ENCODE measurements at regions not wholly inside any gene's neighbourhood (a gene's known extent, or its start where the extent isn't known, plus 50 kb on each side); places are given as distances from the start of the nearest gene placed in this dataset.
"Not testable (repeated sequence)": the region's sequence is repeated elsewhere in the genome, so short reads cannot be mapped to it uniquely, and the experiment has no call there.

GRCh38 chr17:37828651-37829124, 83.8 kb upstream of the HNF1B start:
- no peak for DNase-seq (ENCODE audit: low spot score)

- no peak for DNase-seq (ENCODE audit: low spot score)
These were observed 83.2 kb upstream of the HNF1B start for GRCh38 chr17:37827905-37828650.

GRCh38 chr17:37826497-37827430, 81.9 kb upstream of the HNF1B start:
- no peak for DNase-seq (ENCODE audit: low spot score)

- DNase-seq (ENCODE audit: low spot score), result no peak
These were observed 81.0 kb upstream of the HNF1B start for GRCh38 chr17:37825851-37826250.

- DNase-seq (ENCODE audit: low spot score), result peak; percentile 50
These were observed 80.0 kb upstream of the HNF1B start for GRCh38 chr17:37824534-37825485.

GRCh38 chr17:37823996-37824395, 79.1 kb upstream of the HNF1B start:
- no peak for DNase-seq (ENCODE audit: low spot score)

GRCh38 chr17:37820995-37821713, 76.3 kb upstream of the HNF1B start:
- no peak for DNase-seq (ENCODE audit: low spot score)

- no peak for DNase-seq (ENCODE audit: low spot score)
These were observed 75.6 kb upstream of the HNF1B start for GRCh38 chr17:37820313-37820994.

- no peak for DNase-seq (ENCODE audit: low spot score)
These were observed 73.8 kb upstream of the HNF1B start for GRCh38 chr17:37818689-37819088.

- DNase-seq (ENCODE audit: low spot score), result no peak
These were observed 72.1 kb upstream of the HNF1B start for GRCh38 chr17:37816950-37817349.

GRCh38 chr17:37815536-37815935, 70.7 kb upstream of the HNF1B start:
- no peak for DNase-seq (ENCODE audit: low spot score)

- DNase-seq (ENCODE audit: low spot score), result peak; percentile 37
These were observed 68.9 kb upstream of the HNF1B start for GRCh38 chr17:37813751-37814150.

- DNase-seq (ENCODE audit: low spot score), result not testable (repeated sequence)
These were observed 64.0 kb upstream of the HNF1B start for GRCh38 chr17:37808846-37809245.

- DNase-seq (ENCODE audit: low spot score), result no peak
These were observed 58.0 kb upstream of the HNF1B start for GRCh38 chr17:37802712-37803416.

- DNase-seq (ENCODE audit: low spot score), result no peak
These were observed 57.3 kb upstream of the HNF1B start for GRCh38 chr17:37802061-37802595.

- no peak for DNase-seq (ENCODE audit: low spot score)
These were observed 56.3 kb upstream of the HNF1B start for GRCh38 chr17:37801171-37801570.

GRCh38 chr17:37797206-37797605, 52.3 kb upstream of the HNF1B start:
- peak; percentile 44 for DNase-seq (ENCODE audit: low spot score)

- DNase-seq (ENCODE audit: low spot score), result no peak
These were observed 51.2 kb upstream of the HNF1B start for GRCh38 chr17:37796076-37796475.
